Right lobe of liver (tissue), 6 donors: ENCODE measurements at regions not wholly inside any gene's neighbourhood (a gene's known extent, or its start where the extent isn't known, plus 50 kb on each side); places are given as distances from the start of the nearest gene placed in this dataset.

Source experiments
- ATAC-seq, 4 donors: fragments of 200-7000 bp; cut with Tn5 transposase; one replicate each; pipeline ENCODE4 v1.9.1; 2020; ENCODE audit warnings: mild to moderate bottlenecking in 4 of 4, moderate library complexity in 4 of 4
- DNase-seq, 3 donors: peaks; one replicate each; pipeline ENCODE4 v3.0.0-alpha.2; 2020
- H3K27ac ChIP-seq, 3 donors: fragments of 200-600 bp; one replicate each; pipeline ENCODE4 v1.8.0; 2022
- H3K27me3 ChIP-seq, 2 donors: fragments of 200-600 bp; one replicate each; pipeline ENCODE4 v1.8.0; 2022
- H3K36me3 ChIP-seq, 4 donors: fragments of 200-600 bp; sonication (generic) in 1 of 4; one replicate each; pipeline versions ENCODE4 v1.5.1 to v1.8.0; 2017 to 2022; ENCODE audit warnings: control low read depth in 1 of 4
- H3K4me1 ChIP-seq, 4 donors: fragments of 200-600 bp; sonication (generic) in 1 of 4; one replicate each; pipeline versions ENCODE4 v1.5.1 to v1.8.0; 2017 to 2022; ENCODE audit warnings: control low read depth in 1 of 4
- H3K4me3 ChIP-seq, 3 donors: fragments of 200-600 bp; one replicate each; pipeline ENCODE4 v1.8.0; 2022
- H3K9me3 ChIP-seq, 4 donors: fragments of 200-600 bp; sonication (generic) in 1 of 4; one replicate each; pipeline versions ENCODE4 v1.5.1 to v1.8.0; 2017 to 2022; ENCODE audit warnings: control low read depth in 1 of 4
- POLR2A ChIP-seq: fragments of 450-650 bp; IDR thresholded peaks from one replicate; pipeline ENCODE4 v1.6.1; 2017; ENCODE audit warnings: antibody characterized with exemption, mild to moderate bottlenecking
- WGBS: methylation state at CpG from one replicate; pipeline ENCODE4 v1.1.6; 2018; ENCODE audit warnings: low coverage, low lambda C conversion rate; ENCODE audit not compliant: insufficient coverage; ENCODE audit errors: missing lambda C conversion rate; 5-methylcytosine and 5-hydroxymethylcytosine counted together
- intact Hi-C, 2 donors: fragments of 100-400 bp; cut with DNase I; formaldehyde crosslinking; loops; one replicate each; pipeline versions ENCODE4 v1.11.2 to v1.14.1; 2022
- TF ChIP-seq, protein P1 (sequence below), 4 donors: fragments of 200-600 bp in 3 of 4; fragments of 450-650 bp in 1 of 4; IDR thresholded peaks; one replicate each; pipeline versions ENCODE4 v1.5.1 to v1.8.0; 2016 to 2022; ENCODE audit warnings: antibody characterized with exemption in 4 of 4, mild to moderate bottlenecking in 2 of 4
- donor health status: DM: no; HTN: yes; CAD: no.
- donor health status: DM: no; HTN: no; CAD: no.
- donor health status: DM: no; HTN: no; CAD: no.
- donor health status: DM: no; HTN: yes; CAD: no.
- donor health status: DM: no; HTN: yes; CAD: no.

GRCh38 chr3:67995206-67995605, 340.8 kb upstream of the SUCLG2 start:
- 55% methylated on average over 3 of the region's 3 CpGs for WGBS
- TF ChIP-seq POLR2A = no peak
- TF ChIP-seq, protein P1, sequence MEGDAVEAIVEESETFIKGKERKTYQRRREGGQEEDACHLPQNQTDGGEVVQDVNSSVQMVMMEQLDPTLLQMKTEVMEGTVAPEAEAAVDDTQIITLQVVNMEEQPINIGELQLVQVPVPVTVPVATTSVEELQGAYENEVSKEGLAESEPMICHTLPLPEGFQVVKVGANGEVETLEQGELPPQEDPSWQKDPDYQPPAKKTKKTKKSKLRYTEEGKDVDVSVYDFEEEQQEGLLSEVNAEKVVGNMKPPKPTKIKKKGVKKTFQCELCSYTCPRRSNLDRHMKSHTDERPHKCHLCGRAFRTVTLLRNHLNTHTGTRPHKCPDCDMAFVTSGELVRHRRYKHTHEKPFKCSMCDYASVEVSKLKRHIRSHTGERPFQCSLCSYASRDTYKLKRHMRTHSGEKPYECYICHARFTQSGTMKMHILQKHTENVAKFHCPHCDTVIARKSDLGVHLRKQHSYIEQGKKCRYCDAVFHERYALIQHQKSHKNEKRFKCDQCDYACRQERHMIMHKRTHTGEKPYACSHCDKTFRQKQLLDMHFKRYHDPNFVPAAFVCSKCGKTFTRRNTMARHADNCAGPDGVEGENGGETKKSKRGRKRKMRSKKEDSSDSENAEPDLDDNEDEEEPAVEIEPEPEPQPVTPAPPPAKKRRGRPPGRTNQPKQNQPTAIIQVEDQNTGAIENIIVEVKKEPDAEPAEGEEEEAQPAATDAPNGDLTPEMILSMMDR (IDR thresholded peaks at IDR 0.05) = no peak

GRCh38 chr3:67986706-67987105, 332.3 kb upstream of the SUCLG2 start:
- intact Hi-C loops = no loop called here

More at GRCh38 chr3:67995206-67995605, 340.8 kb upstream of the SUCLG2 start:
- no peak for DNase-seq
- Histone ChIP-seq H3K4me1 (no peaks in the 10 kb centered on the region), H3K9me3 (no peaks in the 10 kb centered on the region), H3K36me3 (no peaks in the 10 kb centered on the region), H3K27ac (no peak overlapping the region), H3K27me3 (no peaks in the 10 kb centered on the region), H3K4me3 (no peak overlapping the region)
- intact Hi-C loops = no loop called here
- ATAC-seq = no peak

GRCh38 chr3:67983166-67983565, 328.8 kb upstream of the SUCLG2 start:
- no peak for TF ChIP-seq POLR2A
- TF ChIP-seq, protein P1 (IDR thresholded peaks at IDR 0.05) = no peak
- Histone ChIP-seq H3K27ac (no peak overlapping the region), H3K27me3 (no peaks in the 10 kb centered on the region), H3K4me3 (no peak overlapping the region), H3K4me1 (peaks cover 0 to 3% (median 0%) of the 10 kb centered on the region in 4 donors), H3K9me3 (no peaks in the 10 kb centered on the region), H3K36me3 (no peaks in the 10 kb centered on the region)
- WGBS = 100% methylated on average over 3 of the region's 3 CpGs
- intact Hi-C loops = no loop called here
- no peak for ATAC-seq
- no peak for DNase-seq

More at GRCh38 chr3:67986706-67987105, 332.3 kb upstream of the SUCLG2 start:
- Histone ChIP-seq H3K27me3 (no peaks in the 10 kb centered on the region), H3K36me3 (no peaks in the 10 kb centered on the region), H3K9me3 (no peaks in the 10 kb centered on the region), H3K4me1 (peaks cover 0 to 3% (median 0%) of the 10 kb centered on the region in 4 donors), H3K27ac (no peak overlapping the region), H3K4me3 (no peak overlapping the region)
- no peak for TF ChIP-seq POLR2A
- TF ChIP-seq, protein P1 (IDR thresholded peaks at IDR 0.05) = no peak
- ATAC-seq (no peak), DNase-seq (no peak)
- 87% methylated on average over 4 of the region's 4 CpGs for WGBS

DNA sequence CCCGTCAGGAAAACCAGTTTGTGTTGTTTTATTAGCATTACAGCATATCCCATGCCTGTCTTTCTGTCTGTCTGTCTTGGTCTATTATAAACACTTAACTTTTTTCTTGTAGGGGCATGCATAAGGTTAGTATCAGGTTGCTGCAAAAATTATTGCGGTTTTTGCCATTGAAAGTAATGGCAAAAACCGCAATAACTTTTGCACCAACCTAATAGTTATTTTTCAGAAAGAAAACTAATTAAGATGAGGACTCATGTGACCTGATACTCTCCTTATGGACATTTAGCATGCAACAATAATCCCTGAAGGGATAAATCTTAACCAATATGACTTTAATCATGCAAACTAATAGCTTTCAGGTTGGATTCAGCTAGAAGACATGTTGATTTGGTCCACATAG, 326.7 kb upstream of the SUCLG2 start:
- Histone ChIP-seq H3K27me3 (no peaks in the 10 kb centered on the region), H3K9me3 (no peaks in the 10 kb centered on the region), H3K36me3 (no peaks in the 10 kb centered on the region), H3K4me3 (no peak overlapping the region), H3K27ac (no peak overlapping the region), H3K4me1 (peaks cover 0 to 3% (median 0%) of the 10 kb centered on the region in 4 donors)
- intact Hi-C loops = no loop called here
- 93% methylated on average over 3 of the region's 3 CpGs for WGBS
- DNase-seq (no peak), ATAC-seq (no peak)
- TF ChIP-seq, protein P1 (IDR thresholded peaks at IDR 0.05) = no peak
- no peak for TF ChIP-seq POLR2A

GRCh38 chr3:67979342-67979741, 324.9 kb upstream of the SUCLG2 start:
- H3K27ac ChIP-seq = no peak overlapping the region
- H3K27me3 ChIP-seq = no peaks in the 10 kb centered on the region
- TF ChIP-seq, protein P1 (IDR thresholded peaks at IDR 0.05) = no peak
- TF ChIP-seq POLR2A = no peak
- intact Hi-C loops = no loop called here
- ATAC-seq = no peak
- no peaks in the 10 kb centered on the region for H3K36me3 ChIP-seq
- DNase-seq = no peak
- no peaks in the 10 kb centered on the region for H3K9me3 ChIP-seq
- no peaks in the 10 kb centered on the region for H3K4me1 ChIP-seq
- H3K4me3 ChIP-seq = no peak overlapping the region
